ENCODE measurements at regions not wholly inside any gene's neighbourhood (a gene's known extent, or its start where the extent isn't known, plus 50 kb on each side); places are given as distances from the start of the nearest gene placed in this dataset.

DNA sequence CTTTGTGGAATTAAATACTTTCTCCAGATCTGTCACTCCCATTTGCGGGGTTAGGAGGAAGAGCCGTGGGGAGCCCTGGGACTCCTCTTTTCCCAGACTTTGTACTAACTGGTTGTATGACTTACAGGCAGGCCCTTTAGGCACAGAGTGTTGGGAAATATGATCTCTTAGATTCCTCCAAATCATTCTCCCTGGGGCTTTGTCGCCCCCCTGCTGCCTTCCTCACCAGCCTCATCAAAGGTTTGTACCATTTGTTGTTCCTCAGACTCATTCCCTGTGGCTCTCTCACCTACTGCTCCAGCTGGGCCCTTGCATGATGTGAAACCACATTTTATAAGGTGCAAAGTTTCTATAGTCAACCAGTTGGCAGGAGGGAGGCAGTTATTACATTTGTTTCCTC is 56.4 kb downstream of the CRYGS start:
- DNase-seq (ENCODE audit: low read depth) = no peak

DNA sequence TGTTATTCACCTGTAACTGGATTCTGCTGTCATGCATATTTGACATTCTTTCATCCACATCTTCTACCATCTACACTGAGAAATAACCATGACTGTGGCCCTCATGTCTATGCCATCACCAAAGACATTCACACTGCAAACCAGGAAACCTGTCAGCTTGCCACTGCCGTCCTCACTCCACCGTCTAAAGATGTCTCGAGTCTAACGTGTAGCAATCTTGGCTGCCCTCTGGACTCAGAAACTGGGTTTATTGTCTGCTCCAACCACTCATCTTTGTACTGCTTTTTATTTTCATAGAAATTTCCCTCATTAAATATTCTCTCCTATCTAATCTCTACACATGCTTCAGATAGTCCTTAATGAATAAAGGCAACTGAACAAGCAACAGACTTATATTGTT is 57.1 kb downstream of the CRYGS start:
- DNase-seq (ENCODE audit: low read depth) = no peak
- no peak overlapping the region for H3K4me3 ChIP-seq (ENCODE audit: low read length)
- TF ChIP-seq, protein P1, sequence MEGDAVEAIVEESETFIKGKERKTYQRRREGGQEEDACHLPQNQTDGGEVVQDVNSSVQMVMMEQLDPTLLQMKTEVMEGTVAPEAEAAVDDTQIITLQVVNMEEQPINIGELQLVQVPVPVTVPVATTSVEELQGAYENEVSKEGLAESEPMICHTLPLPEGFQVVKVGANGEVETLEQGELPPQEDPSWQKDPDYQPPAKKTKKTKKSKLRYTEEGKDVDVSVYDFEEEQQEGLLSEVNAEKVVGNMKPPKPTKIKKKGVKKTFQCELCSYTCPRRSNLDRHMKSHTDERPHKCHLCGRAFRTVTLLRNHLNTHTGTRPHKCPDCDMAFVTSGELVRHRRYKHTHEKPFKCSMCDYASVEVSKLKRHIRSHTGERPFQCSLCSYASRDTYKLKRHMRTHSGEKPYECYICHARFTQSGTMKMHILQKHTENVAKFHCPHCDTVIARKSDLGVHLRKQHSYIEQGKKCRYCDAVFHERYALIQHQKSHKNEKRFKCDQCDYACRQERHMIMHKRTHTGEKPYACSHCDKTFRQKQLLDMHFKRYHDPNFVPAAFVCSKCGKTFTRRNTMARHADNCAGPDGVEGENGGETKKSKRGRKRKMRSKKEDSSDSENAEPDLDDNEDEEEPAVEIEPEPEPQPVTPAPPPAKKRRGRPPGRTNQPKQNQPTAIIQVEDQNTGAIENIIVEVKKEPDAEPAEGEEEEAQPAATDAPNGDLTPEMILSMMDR (IDR thresholded peaks at IDR 0.05; ENCODE audit: insufficient read depth, low read depth, low read length, missing control alignments) = no peak

More for the DNA sequence above, 56.4 kb downstream of the CRYGS start:
- TF ChIP-seq, protein P1 (IDR thresholded peaks at IDR 0.05; ENCODE audit: insufficient read depth, low read depth, low read length, missing control alignments) = no peak
- no peak overlapping the region for H3K4me3 ChIP-seq (ENCODE audit: low read length)

DNA sequence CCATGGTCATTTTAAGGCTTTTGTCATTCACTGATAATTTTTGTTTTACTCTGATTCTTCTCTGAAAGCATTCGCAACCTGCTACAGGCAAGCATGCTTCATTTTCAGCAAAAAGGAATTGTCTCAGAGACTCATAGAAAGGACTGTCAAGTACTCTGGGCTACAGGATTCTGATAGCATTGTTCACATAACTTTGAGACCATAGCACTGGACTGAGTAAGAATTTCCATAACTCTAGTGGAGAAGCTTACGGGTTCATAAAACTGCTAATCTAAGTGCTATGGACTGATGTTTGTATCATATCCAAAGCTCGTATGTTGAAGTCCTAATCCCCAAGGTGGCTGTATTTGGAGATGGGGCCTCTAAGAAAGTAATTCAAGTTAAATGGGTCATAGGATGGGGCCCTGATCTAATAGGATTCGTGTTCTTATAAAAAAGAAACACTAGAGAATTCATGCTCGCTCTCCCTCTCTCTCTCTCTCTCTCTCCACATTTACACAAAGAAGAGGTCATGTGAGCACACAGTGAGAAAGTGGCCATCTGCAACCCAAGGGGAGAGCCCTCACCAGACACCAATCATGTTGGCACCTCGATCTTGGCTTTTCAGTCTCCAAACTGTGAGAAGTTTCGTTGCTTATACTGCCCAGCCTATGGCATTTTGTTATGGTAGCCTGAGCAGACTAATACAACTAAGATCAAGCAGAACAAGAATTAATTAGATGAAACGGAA is 60.4 kb downstream of the CRYGS start:
- DNase-seq (ENCODE audit: low read depth) = no peak
- no peak overlapping the region for H3K4me3 ChIP-seq (ENCODE audit: low read length)
- TF ChIP-seq, protein P1 (IDR thresholded peaks at IDR 0.05; ENCODE audit: insufficient read depth, low read depth, low read length, missing control alignments) = no peak

DNA sequence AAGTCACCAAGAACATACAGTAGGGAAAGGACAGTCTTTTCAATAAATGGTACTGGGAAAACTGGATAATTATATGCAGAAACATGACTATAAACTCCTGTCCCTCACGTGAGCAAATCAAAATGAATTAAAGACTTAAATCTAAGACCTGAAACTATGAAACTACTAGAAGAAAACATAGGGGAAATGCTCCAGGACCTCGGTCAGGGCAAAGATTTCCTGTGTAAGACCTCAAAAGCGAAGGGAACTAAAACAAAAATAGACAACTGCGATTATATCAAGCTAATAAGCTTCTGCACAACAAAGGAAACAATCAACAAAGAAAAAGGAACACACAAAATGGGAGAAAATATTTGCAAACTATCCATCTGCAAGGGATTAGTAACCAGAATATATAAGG is 62.7 kb downstream of the CRYGS start:
- no peak overlapping the region for H3K4me3 ChIP-seq (ENCODE audit: low read length)
- DNase-seq (ENCODE audit: low read depth) = no peak
- TF ChIP-seq, protein P1 (IDR thresholded peaks at IDR 0.05; ENCODE audit: insufficient read depth, low read depth, low read length, missing control alignments) = no peak

DNA sequence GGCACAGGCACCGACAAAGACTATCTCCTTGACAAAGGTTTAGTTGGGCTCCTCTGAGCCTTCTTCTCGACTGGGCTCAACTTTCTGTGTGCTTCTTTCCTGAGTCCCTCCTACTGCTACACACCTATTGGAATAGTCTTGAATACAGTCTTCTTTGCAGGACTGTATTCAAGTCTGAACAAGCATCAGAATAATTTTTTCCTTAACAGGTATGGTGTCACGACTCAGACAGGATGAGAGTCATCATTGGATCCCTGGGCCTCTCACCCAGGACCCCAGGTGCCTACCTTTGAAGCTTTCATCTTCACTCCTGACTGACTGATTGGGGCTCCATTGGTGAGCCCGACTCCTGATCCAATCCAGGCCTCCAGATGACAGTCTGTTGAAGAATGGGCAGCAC is 66.3 kb downstream of the CRYGS start:
- H3K4me3 ChIP-seq (ENCODE audit: low read length) = no peak overlapping the region
- peak; percentile 68 for DNase-seq (ENCODE audit: low read depth)
- TF ChIP-seq, protein P1 (IDR thresholded peaks at IDR 0.05; ENCODE audit: insufficient read depth, low read depth, low read length, missing control alignments) = no peak

DNA sequence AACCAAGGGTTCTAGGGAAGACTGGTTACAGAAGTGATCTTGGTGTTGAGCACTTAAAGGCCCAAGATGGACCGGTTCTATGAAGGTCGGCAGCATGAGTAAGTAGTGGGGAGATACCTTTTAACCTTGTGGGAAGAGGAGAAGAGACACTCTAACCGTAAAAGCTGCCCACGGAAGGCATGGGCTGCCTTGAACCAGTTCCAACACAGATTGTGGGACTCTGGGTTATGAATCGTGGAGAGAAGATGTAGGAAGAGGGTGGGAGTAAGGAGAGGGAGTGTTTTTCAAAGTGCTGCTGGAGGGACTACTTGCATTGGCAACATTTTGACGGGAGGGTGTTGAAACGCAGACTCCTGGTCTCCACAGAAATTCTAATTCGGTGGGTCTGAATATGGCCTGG is 67.1 kb downstream of the CRYGS start:
- TF ChIP-seq, protein P1 (IDR thresholded peaks at IDR 0.05; ENCODE audit: insufficient read depth, low read depth, low read length, missing control alignments) = no peak
- H3K4me3 ChIP-seq (ENCODE audit: low read length) = no peak overlapping the region
- DNase-seq (ENCODE audit: low read depth) = no peak

DNA sequence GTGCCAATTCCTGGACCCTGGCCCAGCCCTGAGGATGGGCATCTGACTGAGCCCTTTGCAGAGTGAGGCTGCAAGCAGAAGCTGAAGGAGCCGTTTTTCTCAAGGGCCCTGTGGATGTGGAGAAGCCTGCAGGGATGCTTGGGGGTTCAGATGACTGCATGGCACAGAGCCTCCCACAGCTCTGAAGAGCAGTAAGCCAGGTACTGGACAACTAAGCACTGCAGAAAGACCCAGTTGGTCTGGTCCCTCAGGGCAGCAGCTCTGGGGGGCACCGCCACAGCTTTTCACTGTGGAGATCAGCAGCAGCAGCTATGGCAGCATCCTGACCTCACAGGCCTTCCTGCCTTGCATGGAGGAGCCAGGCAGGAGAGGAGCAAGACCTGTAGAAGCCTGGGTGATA is 67.6 kb downstream of the CRYGS start:
- TF ChIP-seq, protein P1 (IDR thresholded peaks at IDR 0.05; ENCODE audit: insufficient read depth, low read depth, low read length, missing control alignments) = no peak
- DNase-seq (ENCODE audit: low read depth) = no peak
- no peak overlapping the region for H3K4me3 ChIP-seq (ENCODE audit: low read length)

All from epithelial cell of esophagus (primary cell).